ENCODE measurements at regions not wholly inside any gene's neighbourhood (a gene's known extent, or its start where the extent isn't known, plus 50 kb on each side); places are given as distances from the start of the nearest gene placed in this dataset.
A peak's percentile ranks its signal among the peaks of the same experiment; 100 is the strongest.
"Not testable (repeated sequence)": the region's sequence is repeated elsewhere in the genome, so short reads cannot be mapped to it uniquely, and the experiment has no call there.

GRCh38 chr18:55731594-55732042 is 143.6 kb upstream of the TCF4 start:
- H3K27me3 ChIP-seq = no peaks in the 10 kb centered on the region
- H3K4me1 ChIP-seq = peaks cover 0 to 19% (median 8%) of the 10 kb centered on the region in 12 donors
- H3K36me3 ChIP-seq = no peaks in the 10 kb centered on the region
- TF ChIP-seq, protein P1, sequence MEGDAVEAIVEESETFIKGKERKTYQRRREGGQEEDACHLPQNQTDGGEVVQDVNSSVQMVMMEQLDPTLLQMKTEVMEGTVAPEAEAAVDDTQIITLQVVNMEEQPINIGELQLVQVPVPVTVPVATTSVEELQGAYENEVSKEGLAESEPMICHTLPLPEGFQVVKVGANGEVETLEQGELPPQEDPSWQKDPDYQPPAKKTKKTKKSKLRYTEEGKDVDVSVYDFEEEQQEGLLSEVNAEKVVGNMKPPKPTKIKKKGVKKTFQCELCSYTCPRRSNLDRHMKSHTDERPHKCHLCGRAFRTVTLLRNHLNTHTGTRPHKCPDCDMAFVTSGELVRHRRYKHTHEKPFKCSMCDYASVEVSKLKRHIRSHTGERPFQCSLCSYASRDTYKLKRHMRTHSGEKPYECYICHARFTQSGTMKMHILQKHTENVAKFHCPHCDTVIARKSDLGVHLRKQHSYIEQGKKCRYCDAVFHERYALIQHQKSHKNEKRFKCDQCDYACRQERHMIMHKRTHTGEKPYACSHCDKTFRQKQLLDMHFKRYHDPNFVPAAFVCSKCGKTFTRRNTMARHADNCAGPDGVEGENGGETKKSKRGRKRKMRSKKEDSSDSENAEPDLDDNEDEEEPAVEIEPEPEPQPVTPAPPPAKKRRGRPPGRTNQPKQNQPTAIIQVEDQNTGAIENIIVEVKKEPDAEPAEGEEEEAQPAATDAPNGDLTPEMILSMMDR (IDR thresholded peaks at IDR 0.05) = no peak
- TF ChIP-seq POLR2A (IDR thresholded peaks at IDR 0.05) = no peak
- 43 to 50% (median 48%) methylated on average over 4 of the region's 4 CpGs for WGBS, 4 donors
- ATAC-seq (peak in 2 of 4 donors; percentile 43 to 51), DNase-seq (no peak)
- intact Hi-C loops (cut with DNase I) = loop anchor here in 2 of 10 donors (5.0 to 10.0 kb wide), 2 partner anchors 53 to 139 kb away; no protein-coding TSS in a partner anchor
- peak overlapping the region; percentile 12 to 81 (median 58) for H3K27ac ChIP-seq
- H3K4me3 ChIP-seq = no peak overlapping the region
- H3K9me3 ChIP-seq = no peaks in the 10 kb centered on the region

DNA sequence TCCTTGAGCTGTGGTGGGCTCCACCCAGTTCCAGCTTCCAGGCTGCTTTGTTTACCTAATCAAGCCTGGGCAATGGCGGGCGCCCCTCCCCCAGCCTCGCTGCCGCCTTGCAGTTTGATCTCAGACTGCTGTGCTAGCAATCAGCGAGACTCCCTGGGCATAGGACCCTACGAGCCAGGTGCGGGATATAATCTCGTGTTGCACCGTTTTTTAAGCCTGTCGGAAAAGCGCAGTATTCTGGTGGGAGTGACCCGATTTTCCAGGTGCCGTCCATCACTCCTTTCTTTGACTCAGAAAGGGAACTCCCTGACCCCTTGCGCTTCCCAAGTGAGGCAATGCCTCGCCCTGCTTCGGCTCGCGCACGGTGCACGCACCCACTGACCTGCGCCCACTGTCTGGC is 133.0 kb upstream of the TCF4 start:
- DNase-seq; H3K9me3 ChIP-seq; H3K36me3 ChIP-seq; ATAC-seq; intact Hi-C loops (cut with DNase I); H3K4me3 ChIP-seq; H3K27ac ChIP-seq; H3K27me3 ChIP-seq; H3K4me1 ChIP-seq: not testable (repeated sequence)
- WGBS, 4 donors = 90 to 98% (median 92%) methylated on average over 12 to 21 of the region's 21 CpGs

- Histone ChIP-seq H3K27ac (no peak overlapping the region), H3K4me1 (no peaks in the 10 kb centered on the region), H3K4me3 (no peak overlapping the region), H3K9me3 (peaks cover 0 to 43% (median 18%) of the 10 kb centered on the region in 12 donors), H3K27me3 (no peaks in the 10 kb centered on the region), H3K36me3 (no peaks in the 10 kb centered on the region)
- ATAC-seq (no peak), DNase-seq (no peak)
- intact Hi-C loops (cut with DNase I) = no loop called here
- TF ChIP-seq POLR2A (IDR thresholded peaks at IDR 0.05) = no peak
- TF ChIP-seq, protein P1 (IDR thresholded peaks at IDR 0.05) = no peak
Measured at GRCh38 chr18:55713707-55714106, 125.7 kb upstream of the TCF4 start.

DNA sequence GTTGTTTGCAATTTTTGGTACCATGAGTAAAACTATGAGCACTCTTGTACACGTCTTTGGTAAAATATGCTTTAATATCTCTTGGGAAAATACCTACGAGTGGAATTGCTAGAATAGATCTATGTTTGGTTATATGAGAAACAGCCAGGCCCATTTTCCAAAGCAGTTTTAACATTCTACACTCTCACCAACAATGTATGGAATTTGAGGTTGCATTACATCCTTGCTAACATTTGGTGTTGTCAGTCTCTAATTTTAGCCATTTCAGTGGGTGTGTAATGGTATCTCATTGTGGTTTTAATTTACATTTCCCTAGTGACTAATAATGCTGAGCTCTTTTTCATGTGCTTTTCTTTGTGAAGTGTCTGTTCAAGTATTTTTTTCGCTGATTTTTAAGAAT is 118.9 kb upstream of the TCF4 start:
- Histone ChIP-seq H3K9me3 (peaks cover 0 to 41% (median 7%) of the 10 kb centered on the region in 12 donors), H3K27ac (no peak overlapping the region), H3K4me1 (no peaks in the 10 kb centered on the region), H3K4me3 (no peak overlapping the region), H3K36me3 (no peaks in the 10 kb centered on the region), H3K27me3 (no peaks in the 10 kb centered on the region)
- DNase-seq (no peak), ATAC-seq (no peak)
- TF ChIP-seq, protein P1 (IDR thresholded peaks at IDR 0.05) = no peak
- TF ChIP-seq POLR2A (IDR thresholded peaks at IDR 0.05) = no peak
- 76 to 88% (median 82%) methylated on average over 3 of the region's 3 CpGs for WGBS, 4 donors
- intact Hi-C loops (cut with DNase I) = no loop called here

- DNase-seq (no peak), ATAC-seq (no peak)
- Histone ChIP-seq H3K4me1 (no peaks in the 10 kb centered on the region), H3K27ac (no peak overlapping the region), H3K4me3 (no peak overlapping the region), H3K36me3 (no peaks in the 10 kb centered on the region), H3K27me3 (no peaks in the 10 kb centered on the region), H3K9me3 (peaks cover 0 to 18% (median under 1%) of the 10 kb centered on the region in 12 donors)
- TF ChIP-seq, protein P1 (IDR thresholded peaks at IDR 0.05) = no peak
- TF ChIP-seq POLR2A (IDR thresholded peaks at IDR 0.05) = no peak
- WGBS, 4 donors = 63 to 74% (median 72%) methylated on average over 5 of the region's 5 CpGs
- intact Hi-C loops (cut with DNase I) = no loop called here
Measured at GRCh38 chr18:55699233-55699765, 111.3 kb upstream of the TCF4 start.
